NT2/D1 (cell line): ENCODE measurements at regions not wholly inside any gene's neighbourhood (a gene's known extent, or its start where the extent isn't known, plus 50 kb on each side); places are given as distances from the start of the nearest gene placed in this dataset.

Experiments used
- SUZ12 ChIP-seq: IDR thresholded peaks from 2 replicates; pipeline ENCODE4 v1.6.1; 2011; ENCODE audit not compliant: insufficient read length, insufficient read depth; ENCODE audit errors: extremely low read depth
- YY1 ChIP-seq: IDR thresholded peaks from 2 replicates; pipeline ENCODE4 v1.6.1; 2011; ENCODE audit not compliant: insufficient read length, insufficient read depth
- ZNF274 ChIP-seq: IDR thresholded peaks from 2 replicates; pipeline ENCODE4 v1.6.1; 2011; ENCODE audit warnings: mild to moderate bottlenecking, low read depth, low read length

DNA sequence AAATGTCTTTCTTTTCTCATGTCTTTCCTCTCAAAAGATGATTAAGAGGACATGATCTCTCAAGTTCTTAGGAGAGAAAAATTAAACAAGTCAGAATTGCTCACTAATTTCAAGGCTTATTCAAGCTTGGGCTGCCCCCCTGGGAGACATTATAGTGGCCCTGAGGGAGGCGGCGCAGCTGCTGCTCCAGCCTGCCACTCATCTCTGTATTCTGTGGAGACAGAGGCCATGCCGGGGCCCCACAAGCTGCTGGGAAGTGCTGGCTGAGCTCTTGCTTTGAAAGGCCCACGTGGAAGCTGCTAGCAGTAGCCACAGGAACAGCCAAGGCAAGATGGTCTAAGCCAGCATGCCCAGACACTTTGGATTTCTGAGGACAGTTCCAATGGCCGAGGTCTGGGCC lies 267.4 kb downstream of the LNPK start:
- no peak for TF ChIP-seq YY1
- TF ChIP-seq SUZ12: no peak
- TF ChIP-seq ZNF274: no peak
